ENCODE measurements at regions not wholly inside any gene's neighbourhood (a gene's known extent, or its start where the extent isn't known, plus 50 kb on each side); places are given as distances from the start of the nearest gene placed in this dataset.
"Not testable (repeated sequence)": the region's sequence is repeated elsewhere in the genome, so short reads cannot be mapped to it uniquely, and the experiment has no call there.

DNA sequence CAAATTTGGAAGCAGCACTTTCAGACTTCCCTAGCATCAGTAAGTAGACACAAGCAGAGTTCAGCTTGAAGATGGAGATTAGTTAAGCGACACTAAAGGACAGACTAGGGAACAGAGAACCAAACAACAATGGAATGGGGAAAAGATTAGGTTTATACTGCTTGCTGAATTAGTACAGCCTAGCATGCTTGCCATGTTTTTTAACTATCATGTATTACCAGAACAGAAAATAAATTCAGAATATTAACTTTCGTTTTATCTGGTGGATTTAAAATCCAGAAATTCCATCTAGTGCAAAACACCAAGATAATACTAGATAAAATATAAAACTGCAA is 451.5 kb upstream of the SLC10A2 start:
- Mint-ChIP-seq H3K4me3 (no peak overlapping the region), H3K36me3 (ENCODE audit: low read depth) (no peaks in the 10 kb centered on the region), H3K4me1 (no peaks in the 10 kb centered on the region), H3K9me3 (no peaks in the 10 kb centered on the region), H3K27me3 (no peaks in the 10 kb centered on the region), H3K27ac (no peak overlapping the region)
- CTCF ChIA-PET = no interaction called here
- POLR2A ChIA-PET = no interaction called here
- no peak for DNase-seq

DNA sequence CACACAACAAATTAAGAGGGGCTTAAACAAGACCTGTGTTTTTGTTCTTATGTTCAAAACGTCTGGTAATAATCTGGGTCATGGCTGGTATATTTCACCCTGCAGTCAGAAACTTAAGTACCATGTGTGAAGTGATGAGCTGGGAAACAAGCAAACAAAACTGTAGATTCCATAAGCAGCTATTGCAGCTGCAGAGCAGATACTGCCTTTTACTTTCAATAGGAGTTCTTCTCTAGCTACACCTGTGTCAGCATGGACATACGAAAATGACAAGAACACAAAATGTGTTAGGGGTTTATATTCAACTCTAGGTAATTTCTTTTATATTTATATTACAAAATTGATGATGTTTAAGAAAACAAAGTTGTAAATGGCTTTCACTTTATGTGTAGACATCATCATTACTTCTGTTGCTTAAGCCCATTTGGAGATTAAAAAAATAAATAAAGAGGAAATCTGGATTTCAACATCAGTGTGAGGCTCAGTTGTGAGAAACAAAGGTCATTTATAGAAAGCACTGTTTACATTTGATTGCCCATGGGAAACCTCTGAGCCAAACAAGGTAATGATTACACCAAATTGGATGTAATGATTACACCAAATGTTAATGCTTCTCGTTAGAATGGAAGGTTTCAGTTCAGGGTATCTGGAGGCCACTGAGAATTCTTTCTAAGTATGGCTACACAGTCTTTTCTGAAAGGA is 451.0 kb upstream of the SLC10A2 start:
- Mint-ChIP-seq H3K4me1 (no peaks in the 10 kb centered on the region), H3K27me3 (no peaks in the 10 kb centered on the region), H3K4me3 (no peak overlapping the region), H3K9me3 (no peaks in the 10 kb centered on the region), H3K36me3 (ENCODE audit: low read depth) (no peaks in the 10 kb centered on the region), H3K27ac (no peak overlapping the region)
- ChIA-PET CTCF (no interaction called here), POLR2A (no interaction called here)
- DNase-seq = no peak

DNA sequence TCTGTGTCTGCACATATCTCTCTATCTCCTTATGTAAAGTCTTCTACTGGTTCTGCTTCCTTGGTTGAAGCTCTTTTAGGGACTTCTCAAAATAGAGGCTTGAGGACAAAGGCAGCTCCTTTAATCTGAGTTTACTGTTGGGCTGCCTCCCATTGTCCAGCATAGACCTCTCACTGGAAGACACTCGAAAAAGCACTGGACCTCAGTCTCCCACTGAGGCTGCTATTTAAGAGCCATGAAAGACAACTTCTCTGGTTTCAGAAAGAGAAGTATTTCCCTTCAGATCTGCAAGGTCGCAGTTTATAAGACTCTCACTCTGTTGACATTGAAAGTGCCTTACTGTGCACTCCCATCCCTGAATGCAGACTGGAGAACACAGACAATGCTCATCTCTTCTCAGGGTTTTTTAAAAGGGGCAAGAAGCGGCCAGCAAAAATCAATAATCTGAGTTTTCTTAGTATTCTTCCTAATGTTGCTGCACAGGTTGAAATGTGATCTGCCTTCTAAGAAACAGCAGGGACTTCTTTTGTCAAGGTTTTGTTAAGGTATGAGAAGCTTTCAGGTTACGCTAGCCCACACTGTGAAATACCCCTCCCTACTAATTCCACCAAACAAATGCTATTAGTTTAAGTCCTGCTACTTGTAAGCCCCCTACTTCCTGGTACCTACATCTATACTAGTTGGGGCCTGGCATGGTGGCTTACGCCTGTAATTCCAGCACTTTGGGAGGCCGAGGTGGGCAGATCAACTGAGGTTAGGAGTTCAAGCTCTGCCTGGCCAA is 450.0 kb upstream of the SLC10A2 start:
- ChIA-PET POLR2A (no interaction called here), CTCF (no interaction called here)
- no peaks in the 10 kb centered on the region for H3K4me1 Mint-ChIP-seq
- no peak overlapping the region for H3K4me3 Mint-ChIP-seq
- H3K9me3 Mint-ChIP-seq = peaks cover 5% of the 10 kb centered on the region
- no peaks in the 10 kb centered on the region for H3K27me3 Mint-ChIP-seq
- H3K36me3 Mint-ChIP-seq (ENCODE audit: low read depth) = no peaks in the 10 kb centered on the region
- no peak for DNase-seq
- H3K27ac Mint-ChIP-seq = no peak overlapping the region

DNA sequence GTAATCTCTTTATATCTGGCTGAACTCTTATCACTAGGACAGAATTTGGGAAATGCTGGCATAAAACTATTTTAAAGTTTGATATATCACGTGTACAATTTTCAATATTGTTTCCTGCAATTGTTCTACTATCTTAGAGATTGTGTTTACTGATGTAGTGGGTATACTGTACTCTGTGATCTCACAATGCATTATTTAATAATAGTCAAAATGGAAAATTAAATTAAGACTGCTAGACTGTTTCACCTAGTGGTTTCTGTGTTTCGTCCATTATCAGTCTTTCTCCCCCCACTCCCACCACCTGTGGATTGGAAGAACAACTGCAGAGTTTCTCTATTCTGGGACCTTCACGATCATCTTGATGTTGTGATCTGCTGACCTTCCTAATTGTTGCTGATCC is 449.2 kb upstream of the SLC10A2 start:
- no peaks in the 10 kb centered on the region for H3K27me3 Mint-ChIP-seq
- no peak overlapping the region for H3K27ac Mint-ChIP-seq
- no peaks in the 10 kb centered on the region for H3K36me3 Mint-ChIP-seq (ENCODE audit: low read depth)
- no peak overlapping the region for H3K4me3 Mint-ChIP-seq
- no peak for DNase-seq
- H3K4me1 Mint-ChIP-seq = no peaks in the 10 kb centered on the region
- H3K9me3 Mint-ChIP-seq = peaks cover 5% of the 10 kb centered on the region
- ChIA-PET POLR2A (no interaction called here), CTCF (no interaction called here)

DNA sequence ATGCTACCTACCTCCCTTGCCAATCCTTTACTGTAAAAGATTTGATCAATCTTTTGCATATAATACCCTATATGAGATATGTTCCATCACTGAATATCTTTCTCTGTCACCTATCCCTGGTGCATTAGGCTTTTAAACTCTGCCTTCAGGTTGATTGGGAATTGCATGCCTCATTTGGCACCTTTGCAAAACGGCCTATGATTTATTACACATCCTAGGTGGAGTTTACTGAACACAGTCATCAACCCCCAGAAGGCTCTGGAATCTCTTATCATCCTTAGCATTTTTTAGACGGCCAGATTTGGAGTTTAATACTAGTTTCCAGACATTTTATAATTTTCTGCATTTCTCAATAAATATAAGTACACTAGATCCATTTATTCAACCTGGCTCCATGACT is 448.4 kb upstream of the SLC10A2 start:
- DNase-seq = no peak
- H3K27ac Mint-ChIP-seq = no peak overlapping the region
- no peaks in the 10 kb centered on the region for H3K4me1 Mint-ChIP-seq
- no peak overlapping the region for H3K4me3 Mint-ChIP-seq
- H3K9me3 Mint-ChIP-seq = peaks cover 9% of the 10 kb centered on the region
- CTCF ChIA-PET = no interaction called here
- H3K27me3 Mint-ChIP-seq = no peaks in the 10 kb centered on the region
- H3K36me3 Mint-ChIP-seq (ENCODE audit: low read depth) = no peaks in the 10 kb centered on the region
- POLR2A ChIA-PET = no interaction called here

DNA sequence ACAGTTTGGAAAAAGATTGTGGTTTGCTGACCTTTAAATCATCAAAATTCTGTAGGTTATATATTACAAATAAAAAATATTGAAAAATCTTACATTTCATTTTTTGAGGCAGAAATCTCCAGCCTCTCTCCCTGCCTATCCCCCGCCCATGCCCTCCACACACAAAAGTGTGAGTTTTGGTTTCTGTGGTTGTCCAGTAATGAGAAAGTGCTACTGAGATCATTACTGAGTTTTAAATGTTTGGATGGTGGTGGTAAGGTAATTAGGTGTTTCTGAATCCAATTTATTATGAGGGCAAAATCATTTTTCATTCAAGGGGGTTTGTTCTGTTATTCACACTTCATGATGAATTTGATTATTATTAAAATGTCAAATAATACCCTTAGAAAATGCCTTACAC is 448.0 kb upstream of the SLC10A2 start:
- Mint-ChIP-seq H3K27me3 (no peaks in the 10 kb centered on the region), H3K9me3 (peaks cover 10% of the 10 kb centered on the region), H3K36me3 (ENCODE audit: low read depth) (no peaks in the 10 kb centered on the region), H3K27ac (no peak overlapping the region), H3K4me3 (no peak overlapping the region), H3K4me1 (no peaks in the 10 kb centered on the region)
- CTCF ChIA-PET = no interaction called here
- POLR2A ChIA-PET = no interaction called here
- DNase-seq = no peak

DNA sequence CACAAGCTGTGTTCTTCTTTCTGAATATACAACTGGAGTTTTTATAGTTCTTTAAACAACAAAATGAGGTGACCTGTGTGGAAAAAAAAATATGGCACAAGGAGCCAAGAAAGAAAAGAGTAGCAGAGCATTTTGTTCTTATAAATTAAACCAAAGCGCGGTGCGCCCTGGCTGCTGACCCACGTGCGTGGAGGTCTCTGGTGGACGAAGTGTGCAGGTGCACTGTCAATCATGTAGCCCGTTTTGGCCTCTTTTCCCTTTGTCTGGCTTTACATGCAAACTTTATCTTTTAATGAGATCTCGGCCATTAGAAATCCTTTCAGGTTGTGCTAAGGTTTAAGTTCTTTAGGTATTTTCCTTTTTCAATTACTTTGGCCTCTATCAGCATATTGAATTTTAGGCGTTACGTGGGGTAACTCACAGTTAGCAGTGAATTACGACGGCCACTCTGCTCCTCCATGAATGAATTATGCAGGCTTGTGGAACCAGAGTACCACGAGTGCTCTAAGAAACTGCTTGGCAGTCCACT is 443.9 kb upstream of the SLC10A2 start:
- H3K4me1 Mint-ChIP-seq = no peaks in the 10 kb centered on the region

DNA sequence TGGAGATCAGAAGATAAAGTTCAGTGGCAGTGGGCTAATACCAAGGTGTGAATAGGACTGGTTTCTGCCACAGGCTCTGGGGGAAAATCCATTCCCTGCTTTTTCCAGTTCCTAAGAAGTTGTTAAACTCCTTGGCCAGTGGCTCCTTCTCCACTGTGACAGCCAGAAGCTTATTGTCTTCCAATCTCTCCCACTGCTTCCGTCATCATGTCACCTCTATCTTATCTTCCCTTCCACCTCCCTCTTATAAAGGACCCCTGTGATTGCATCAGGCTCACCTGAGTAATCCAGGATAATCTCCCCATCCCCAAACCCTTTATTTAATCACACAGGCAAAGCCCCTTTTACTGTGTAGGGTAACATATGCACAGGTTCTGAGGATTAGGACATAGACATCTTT is 431.2 kb upstream of the SLC10A2 start:
- H3K4me1 Mint-ChIP-seq = no peaks in the 10 kb centered on the region
- POLR2A ChIA-PET = no interaction called here
- no peak for DNase-seq
- CTCF ChIA-PET = no interaction called here
- no peaks in the 10 kb centered on the region for H3K27me3 Mint-ChIP-seq
- no peak overlapping the region for H3K4me3 Mint-ChIP-seq
- no peaks in the 10 kb centered on the region for H3K36me3 Mint-ChIP-seq (ENCODE audit: low read depth)
- H3K27ac Mint-ChIP-seq = no peak overlapping the region
- peaks cover 3% of the 10 kb centered on the region for H3K9me3 Mint-ChIP-seq

More for the DNA sequence above, 443.9 kb upstream of the SLC10A2 start:
- no peak overlapping the region for H3K4me3 Mint-ChIP-seq
- no peak overlapping the region for H3K27ac Mint-ChIP-seq
- H3K27me3 Mint-ChIP-seq = no peaks in the 10 kb centered on the region
- no peaks in the 10 kb centered on the region for H3K36me3 Mint-ChIP-seq (ENCODE audit: low read depth)
- peaks cover 14% of the 10 kb centered on the region for H3K9me3 Mint-ChIP-seq
- DNase-seq = no peak
- POLR2A ChIA-PET = no interaction called here
- CTCF ChIA-PET = no interaction called here

DNA sequence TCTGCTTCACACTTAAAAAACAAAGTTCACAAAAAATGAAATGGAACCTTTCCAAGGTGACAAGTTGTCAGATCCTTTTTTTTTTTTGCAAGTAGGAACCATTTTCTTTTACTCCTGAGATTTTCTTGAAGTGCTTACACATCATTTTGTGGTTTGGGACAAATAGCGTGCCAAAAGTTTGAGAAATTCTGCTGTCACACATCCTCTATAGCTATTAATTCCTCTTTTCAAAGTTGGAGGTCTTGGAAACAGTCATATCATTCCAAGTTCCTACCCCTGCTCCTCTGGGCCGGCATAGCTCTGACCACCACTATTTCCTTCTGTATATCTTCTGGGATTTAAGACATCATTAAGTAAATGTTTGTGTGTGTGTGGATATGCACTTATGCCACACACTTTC is 421.6 kb upstream of the SLC10A2 start:
- no peak overlapping the region for H3K4me3 Mint-ChIP-seq
- CTCF ChIA-PET = no interaction called here
- no peaks in the 10 kb centered on the region for H3K27me3 Mint-ChIP-seq
- H3K27ac Mint-ChIP-seq = no peak overlapping the region
- DNase-seq = no peak
- H3K9me3 Mint-ChIP-seq = no peaks in the 10 kb centered on the region
- POLR2A ChIA-PET = no interaction called here
- H3K4me1 Mint-ChIP-seq = no peaks in the 10 kb centered on the region
- H3K36me3 Mint-ChIP-seq (ENCODE audit: low read depth) = no peaks in the 10 kb centered on the region

DNA sequence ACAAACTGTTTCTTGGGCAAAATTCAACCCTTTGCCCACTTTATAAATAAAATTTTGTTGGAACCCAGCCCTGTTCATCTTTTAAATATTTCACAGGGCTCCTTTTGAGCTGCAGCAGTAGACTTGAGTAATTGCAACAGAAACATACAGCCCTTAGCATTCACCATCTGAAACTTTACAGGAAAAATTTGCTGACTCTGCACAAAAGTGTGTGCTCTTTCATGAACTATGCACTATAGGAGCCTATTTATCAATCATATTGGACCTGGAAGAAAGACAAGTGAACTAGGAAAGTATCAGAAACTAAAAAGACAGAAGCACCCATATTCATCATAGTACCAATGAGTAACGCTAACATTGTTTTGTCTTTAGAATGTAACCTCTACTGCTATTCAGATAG is 406.9 kb upstream of the SLC10A2 start:
- H3K9me3 Mint-ChIP-seq = no peaks in the 10 kb centered on the region
- no peaks in the 10 kb centered on the region for H3K4me1 Mint-ChIP-seq
- H3K4me3 Mint-ChIP-seq = no peak overlapping the region
- no peaks in the 10 kb centered on the region for H3K27me3 Mint-ChIP-seq
- H3K36me3 Mint-ChIP-seq (ENCODE audit: low read depth) = no peaks in the 10 kb centered on the region
- ChIA-PET POLR2A (no interaction called here), CTCF (no interaction called here)
- DNase-seq = no peak
- no peak overlapping the region for H3K27ac Mint-ChIP-seq

DNA sequence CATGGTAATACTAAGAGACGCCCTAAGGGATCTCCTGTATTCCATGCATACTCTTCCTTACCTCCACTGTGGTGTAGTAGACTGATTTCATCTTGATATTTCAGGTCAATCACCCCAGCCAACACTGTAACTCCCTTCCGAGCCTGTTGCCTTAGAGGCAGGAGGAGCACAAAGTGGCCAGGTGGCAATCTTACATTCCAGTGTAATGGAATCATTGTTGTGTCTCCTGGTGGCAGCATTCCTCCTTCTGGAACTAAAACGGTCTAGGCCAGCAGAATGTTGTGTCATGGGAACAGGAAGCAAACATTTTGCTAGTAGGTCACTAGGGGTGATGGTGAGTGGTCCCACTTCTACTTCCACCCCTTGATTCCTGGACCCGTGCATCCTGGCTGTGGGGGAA is 405.7 kb upstream of the SLC10A2 start:
- Mint-ChIP-seq H3K27ac (no peak overlapping the region), H3K36me3 (ENCODE audit: low read depth) (no peaks in the 10 kb centered on the region), H3K4me1 (no peaks in the 10 kb centered on the region), H3K27me3 (no peaks in the 10 kb centered on the region), H3K4me3 (no peak overlapping the region), H3K9me3 (no peaks in the 10 kb centered on the region)
- CTCF ChIA-PET = no interaction called here
- DNase-seq = no peak
- POLR2A ChIA-PET = no interaction called here

DNA sequence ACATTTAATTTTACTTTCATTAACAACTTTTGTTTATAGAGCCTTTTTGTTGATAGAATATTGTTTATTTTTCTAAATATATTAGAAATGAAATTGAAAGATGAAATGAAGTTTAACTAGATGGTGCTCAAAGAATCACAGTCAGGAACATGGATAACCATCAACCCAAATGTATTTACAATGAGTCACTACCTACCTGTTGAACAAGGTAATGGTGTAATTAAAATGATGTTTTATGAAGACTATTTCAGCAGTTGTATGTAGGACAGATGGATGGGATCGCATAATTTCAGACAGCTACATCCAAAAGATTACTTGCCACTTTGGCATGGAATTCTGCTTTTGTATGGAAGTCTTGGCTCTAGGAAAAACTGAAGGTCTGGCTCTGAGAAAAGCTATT is 403.6 kb upstream of the SLC10A2 start:
- H3K27me3 Mint-ChIP-seq = no peaks in the 10 kb centered on the region
- ChIA-PET CTCF (no interaction called here), POLR2A (no interaction called here)
- H3K36me3 Mint-ChIP-seq (ENCODE audit: low read depth) = no peaks in the 10 kb centered on the region
- DNase-seq = no peak
- no peak overlapping the region for H3K27ac Mint-ChIP-seq
- H3K9me3 Mint-ChIP-seq = no peaks in the 10 kb centered on the region
- no peaks in the 10 kb centered on the region for H3K4me1 Mint-ChIP-seq
- no peak overlapping the region for H3K4me3 Mint-ChIP-seq

DNA sequence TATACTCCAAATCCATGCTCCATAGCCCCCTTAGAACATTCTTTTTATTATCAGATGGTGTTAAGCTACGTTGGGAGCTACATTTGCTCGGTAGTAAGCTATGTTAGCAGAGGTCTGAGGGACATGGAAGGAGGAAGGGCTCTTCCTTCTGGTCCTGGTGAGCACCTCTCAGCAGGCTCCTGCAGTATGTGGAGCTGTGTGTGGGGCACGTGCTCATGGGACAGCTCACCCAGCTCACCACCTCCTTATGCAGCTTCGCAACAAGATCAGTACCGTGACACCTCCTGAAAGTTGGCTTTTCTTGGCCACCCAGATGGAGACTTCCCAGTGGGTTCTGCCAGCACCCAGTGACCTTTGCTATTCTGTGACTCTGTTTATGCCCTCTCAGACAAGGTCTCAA is 400.5 kb upstream of the SLC10A2 start:
- DNase-seq = no peak
- ChIA-PET CTCF (no interaction called here), POLR2A (no interaction called here)
- Mint-ChIP-seq H3K9me3 (peaks cover 6% of the 10 kb centered on the region), H3K4me3 (no peak overlapping the region), H3K36me3 (ENCODE audit: low read depth) (no peaks in the 10 kb centered on the region), H3K27me3 (no peaks in the 10 kb centered on the region), H3K4me1 (no peaks in the 10 kb centered on the region), H3K27ac (no peak overlapping the region)

DNA sequence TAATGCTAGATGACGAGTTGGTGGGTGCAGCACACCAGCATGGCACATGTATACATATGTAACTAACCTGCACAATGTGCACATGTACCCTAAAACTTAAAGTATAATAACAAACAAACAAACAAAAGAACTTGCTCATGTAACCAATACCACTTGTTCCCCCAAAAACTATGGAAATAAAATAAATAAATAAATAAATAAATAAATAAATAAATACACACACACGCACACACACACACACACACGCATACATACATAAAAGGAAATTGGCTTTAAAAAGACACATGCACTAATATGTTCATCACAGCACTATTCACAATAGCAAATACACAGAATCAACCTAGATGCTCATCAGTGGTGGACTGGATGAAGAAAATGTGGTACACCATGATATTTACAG is 394.0 kb upstream of the SLC10A2 start:
- POLR2A ChIA-PET; H3K27ac Mint-ChIP-seq; H3K4me1 Mint-ChIP-seq; H3K36me3 Mint-ChIP-seq (ENCODE audit: low read depth); H3K27me3 Mint-ChIP-seq; CTCF ChIA-PET; H3K4me3 Mint-ChIP-seq; DNase-seq: not testable (repeated sequence)
- peaks cover 12% of the 10 kb centered on the region for H3K9me3 Mint-ChIP-seq
